DMS53 treated with DMSO at 0.1 percent for 48 hours (cell line): ENCODE measurements at regions not wholly inside any gene's neighbourhood (a gene's known extent, or its start where the extent isn't known, plus 50 kb on each side); places are given as distances from the start of the nearest gene placed in this dataset.
"Not testable (repeated sequence)": the region's sequence is repeated elsewhere in the genome, so short reads cannot be mapped to it uniquely, and the experiment has no call there.

ENCODE experiments used
- DNase-seq: peaks from one replicate; lab custom pipeline; 2025; ENCODE audit not compliant: unreplicated experiment; lab: John Stamatoyannopoulos, UW

- DNase-seq: not testable (repeated sequence)
Measured at GRCh38 chr16:51516960-51517359, 365.9 kb upstream of the SALL1 start.

- DNase-seq: no peak
Measured at GRCh38 chr16:51510416-51510815, 359.3 kb upstream of the SALL1 start.

- DNase-seq: no peak
Measured at GRCh38 chr16:51509336-51509735, 358.3 kb upstream of the SALL1 start.

- no peak for DNase-seq
Measured at GRCh38 chr16:51508490-51509212, 357.6 kb upstream of the SALL1 start.

- DNase-seq: no peak
Measured at GRCh38 chr16:51507286-51507685, 356.2 kb upstream of the SALL1 start.

GRCh38 chr16:51500306-51500705, 349.2 kb upstream of the SALL1 start:
- no peak for DNase-seq

GRCh38 chr16:51497541-51498211, 346.6 kb upstream of the SALL1 start:
- DNase-seq: no peak

GRCh38 chr16:51490866-51491265, 339.8 kb upstream of the SALL1 start:
- DNase-seq: no peak

- DNase-seq: no peak
Measured at GRCh38 chr16:51487880-51488279, 336.8 kb upstream of the SALL1 start.

GRCh38 chr16:51474414-51475091, 323.5 kb upstream of the SALL1 start:
- no peak for DNase-seq

- no peak for DNase-seq
Measured at GRCh38 chr16:51473091-51473490, 322.0 kb upstream of the SALL1 start.

- DNase-seq: no peak
Measured at GRCh38 chr16:51470492-51470891, 319.4 kb upstream of the SALL1 start.

- no peak for DNase-seq
Measured at GRCh38 chr16:51464996-51465395, 313.9 kb upstream of the SALL1 start.

- no peak for DNase-seq
Measured at GRCh38 chr16:51461255-51461654, 310.2 kb upstream of the SALL1 start.

GRCh38 chr16:51458356-51459140, 307.5 kb upstream of the SALL1 start:
- no peak for DNase-seq

- no peak for DNase-seq
Measured at GRCh38 chr16:51457775-51458174, 306.7 kb upstream of the SALL1 start.

GRCh38 chr16:51455398-51455797, 304.3 kb upstream of the SALL1 start:
- DNase-seq: no peak

GRCh38 chr16:51453251-51453650, 302.2 kb upstream of the SALL1 start:
- DNase-seq: no peak

- no peak for DNase-seq
Measured at GRCh38 chr16:51450909-51451308, 299.8 kb upstream of the SALL1 start.

- no peak for DNase-seq
Measured at GRCh38 chr16:51450376-51450775, 299.3 kb upstream of the SALL1 start.

- DNase-seq: no peak
Measured at GRCh38 chr16:51449441-51449840, 298.4 kb upstream of the SALL1 start.
